Neural cell (in vitro differentiated cells): ENCODE measurements at regions not wholly inside any gene's neighbourhood (a gene's known extent, or its start where the extent isn't known, plus 50 kb on each side); places are given as distances from the start of the nearest gene placed in this dataset.

Experiments
- EZH2 ChIP-seq: fragments of 200-600, 300-800 bp; shearing (Covaris generic), sonication (generic); IDR thresholded peaks from 2 replicates; pipeline ENCODE4 v1.6.1; 2014; ENCODE audit warnings: antibody characterized with exemption, low read length, borderline replicate concordance, mild to moderate bottlenecking; ENCODE audit not compliant: insufficient read depth, poor library complexity, severe bottlenecking
- POLR2AphosphoS5 ChIP-seq: IDR thresholded peaks from 2 replicates; pipeline ENCODE4 v1.6.1; 2012
- RAD21 ChIP-seq: fragments of 450-650 bp; conservative IDR thresholded peaks from 2 replicates; pipeline ENCODE4 v1.6.1; 2014; ENCODE audit warnings: antibody characterized with exemption, mild to moderate bottlenecking, moderate library complexity
- SMC3 ChIP-seq: fragments of 450-650 bp; conservative IDR thresholded peaks from 2 replicates; pipeline ENCODE4 v1.6.1; 2014; ENCODE audit warnings: antibody characterized with exemption, mild to moderate bottlenecking, moderate library complexity; ENCODE audit not compliant: poor library complexity
- TAF1 ChIP-seq: IDR thresholded peaks from 2 replicates; pipeline ENCODE4 v1.6.1; 2012; ENCODE audit warnings: low read depth
- TF ChIP-seq, protein P1 (sequence below): fragments of 450-650 bp; IDR thresholded peaks from 2 replicates; pipeline ENCODE4 v1.5.1; 2014; ENCODE audit warnings: antibody characterized with exemption, mild to moderate bottlenecking, moderate library complexity; ENCODE audit not compliant: poor library complexity, severe bottlenecking
- TF ChIP-seq, protein P2 (sequence below): IDR thresholded peaks from 2 replicates; pipeline ENCODE4 v1.6.1; 2012; ENCODE audit warnings: borderline replicate concordance

DNA sequence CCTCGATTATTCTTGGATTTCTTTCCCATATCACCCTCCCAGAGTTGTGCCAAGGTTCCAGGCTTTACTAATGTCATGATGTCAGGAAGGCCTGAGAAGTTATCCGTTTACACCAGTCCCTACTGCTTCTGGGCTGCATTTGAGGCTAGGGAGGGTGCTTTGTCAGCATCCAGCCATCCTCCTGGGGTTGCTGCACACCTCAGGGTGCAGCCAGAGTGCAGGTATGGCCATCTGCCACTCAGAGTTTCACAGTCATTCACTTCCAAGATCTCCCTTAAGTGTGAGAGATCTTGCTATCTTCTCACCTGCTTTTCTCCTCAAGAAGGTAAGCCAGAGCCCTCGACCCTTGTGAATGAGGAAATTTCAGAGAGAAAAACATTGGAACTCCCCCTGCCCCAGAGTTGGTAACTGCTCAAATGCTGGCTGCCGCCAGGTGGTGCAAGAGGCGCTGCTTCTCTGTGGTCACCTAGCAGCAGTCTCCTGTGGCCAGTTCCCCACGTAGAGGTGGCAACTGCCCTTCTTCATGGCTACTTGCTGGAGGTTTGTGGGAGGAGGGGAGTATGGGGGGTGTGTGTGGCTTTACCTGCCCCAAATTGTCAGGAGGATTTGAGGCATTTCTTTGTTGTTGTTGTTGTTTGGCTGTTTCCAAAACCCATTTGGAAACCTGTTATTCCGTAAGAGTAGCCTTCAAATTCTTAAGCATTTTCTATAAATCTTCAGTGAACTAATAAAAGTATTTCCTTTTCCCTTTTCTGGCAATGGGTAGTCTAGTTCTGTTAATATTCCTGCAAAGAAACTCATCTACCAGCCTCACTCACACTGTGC is 259.6 kb upstream of the DMRT1 start:
- TF ChIP-seq, protein P1, sequence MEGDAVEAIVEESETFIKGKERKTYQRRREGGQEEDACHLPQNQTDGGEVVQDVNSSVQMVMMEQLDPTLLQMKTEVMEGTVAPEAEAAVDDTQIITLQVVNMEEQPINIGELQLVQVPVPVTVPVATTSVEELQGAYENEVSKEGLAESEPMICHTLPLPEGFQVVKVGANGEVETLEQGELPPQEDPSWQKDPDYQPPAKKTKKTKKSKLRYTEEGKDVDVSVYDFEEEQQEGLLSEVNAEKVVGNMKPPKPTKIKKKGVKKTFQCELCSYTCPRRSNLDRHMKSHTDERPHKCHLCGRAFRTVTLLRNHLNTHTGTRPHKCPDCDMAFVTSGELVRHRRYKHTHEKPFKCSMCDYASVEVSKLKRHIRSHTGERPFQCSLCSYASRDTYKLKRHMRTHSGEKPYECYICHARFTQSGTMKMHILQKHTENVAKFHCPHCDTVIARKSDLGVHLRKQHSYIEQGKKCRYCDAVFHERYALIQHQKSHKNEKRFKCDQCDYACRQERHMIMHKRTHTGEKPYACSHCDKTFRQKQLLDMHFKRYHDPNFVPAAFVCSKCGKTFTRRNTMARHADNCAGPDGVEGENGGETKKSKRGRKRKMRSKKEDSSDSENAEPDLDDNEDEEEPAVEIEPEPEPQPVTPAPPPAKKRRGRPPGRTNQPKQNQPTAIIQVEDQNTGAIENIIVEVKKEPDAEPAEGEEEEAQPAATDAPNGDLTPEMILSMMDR, result no peak
- TF ChIP-seq EZH2 (no peak), POLR2AphosphoS5 (no peak), RAD21 (no peak), TAF1 (no peak), SMC3 (no peak)
- TF ChIP-seq, protein P2, sequence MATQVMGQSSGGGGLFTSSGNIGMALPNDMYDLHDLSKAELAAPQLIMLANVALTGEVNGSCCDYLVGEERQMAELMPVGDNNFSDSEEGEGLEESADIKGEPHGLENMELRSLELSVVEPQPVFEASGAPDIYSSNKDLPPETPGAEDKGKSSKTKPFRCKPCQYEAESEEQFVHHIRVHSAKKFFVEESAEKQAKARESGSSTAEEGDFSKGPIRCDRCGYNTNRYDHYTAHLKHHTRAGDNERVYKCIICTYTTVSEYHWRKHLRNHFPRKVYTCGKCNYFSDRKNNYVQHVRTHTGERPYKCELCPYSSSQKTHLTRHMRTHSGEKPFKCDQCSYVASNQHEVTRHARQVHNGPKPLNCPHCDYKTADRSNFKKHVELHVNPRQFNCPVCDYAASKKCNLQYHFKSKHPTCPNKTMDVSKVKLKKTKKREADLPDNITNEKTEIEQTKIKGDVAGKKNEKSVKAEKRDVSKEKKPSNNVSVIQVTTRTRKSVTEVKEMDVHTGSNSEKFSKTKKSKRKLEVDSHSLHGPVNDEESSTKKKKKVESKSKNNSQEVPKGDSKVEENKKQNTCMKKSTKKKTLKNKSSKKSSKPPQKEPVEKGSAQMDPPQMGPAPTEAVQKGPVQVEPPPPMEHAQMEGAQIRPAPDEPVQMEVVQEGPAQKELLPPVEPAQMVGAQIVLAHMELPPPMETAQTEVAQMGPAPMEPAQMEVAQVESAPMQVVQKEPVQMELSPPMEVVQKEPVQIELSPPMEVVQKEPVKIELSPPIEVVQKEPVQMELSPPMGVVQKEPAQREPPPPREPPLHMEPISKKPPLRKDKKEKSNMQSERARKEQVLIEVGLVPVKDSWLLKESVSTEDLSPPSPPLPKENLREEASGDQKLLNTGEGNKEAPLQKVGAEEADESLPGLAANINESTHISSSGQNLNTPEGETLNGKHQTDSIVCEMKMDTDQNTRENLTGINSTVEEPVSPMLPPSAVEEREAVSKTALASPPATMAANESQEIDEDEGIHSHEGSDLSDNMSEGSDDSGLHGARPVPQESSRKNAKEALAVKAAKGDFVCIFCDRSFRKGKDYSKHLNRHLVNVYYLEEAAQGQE, result no peak
